CD4-positive, alpha-beta T cell treated with Interleukin-17A for 4 hours (primary cell): ENCODE measurements at regions not wholly inside any gene's neighbourhood (a gene's known extent, or its start where the extent isn't known, plus 50 kb on each side); places are given as distances from the start of the nearest gene placed in this dataset.
"Not testable (repeated sequence)": the region's sequence is repeated elsewhere in the genome, so short reads cannot be mapped to it uniquely, and the experiment has no call there.

Experiments used
- DNase-seq: peaks from one replicate; pipeline ENCODE4 v3.0.0-alpha.2; 2020; ENCODE audit warnings: mixed read lengths

DNA sequence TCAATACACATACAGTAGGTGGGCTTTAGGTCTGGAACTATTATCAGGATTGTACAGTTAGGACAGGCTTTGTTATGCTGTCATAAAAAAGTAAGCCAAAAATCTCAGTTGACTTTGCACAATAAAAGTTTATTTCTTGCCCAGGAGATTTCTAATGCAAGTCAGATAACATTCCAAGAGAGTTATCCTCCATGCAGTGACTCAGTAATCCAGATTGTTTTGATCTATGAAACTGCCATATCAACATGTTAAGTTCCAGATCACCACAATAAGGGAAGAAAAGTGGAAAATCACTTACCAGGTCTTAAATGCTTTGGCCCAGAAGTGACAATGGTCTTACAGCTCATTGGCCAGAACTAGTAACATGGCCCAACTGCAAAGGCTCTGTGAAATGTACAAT, 636.2 kb upstream of the KLF12 start:
- DNase-seq: no peak

GRCh38 chr13:74769333-74769732, 635.1 kb upstream of the KLF12 start:
- no peak for DNase-seq

DNA sequence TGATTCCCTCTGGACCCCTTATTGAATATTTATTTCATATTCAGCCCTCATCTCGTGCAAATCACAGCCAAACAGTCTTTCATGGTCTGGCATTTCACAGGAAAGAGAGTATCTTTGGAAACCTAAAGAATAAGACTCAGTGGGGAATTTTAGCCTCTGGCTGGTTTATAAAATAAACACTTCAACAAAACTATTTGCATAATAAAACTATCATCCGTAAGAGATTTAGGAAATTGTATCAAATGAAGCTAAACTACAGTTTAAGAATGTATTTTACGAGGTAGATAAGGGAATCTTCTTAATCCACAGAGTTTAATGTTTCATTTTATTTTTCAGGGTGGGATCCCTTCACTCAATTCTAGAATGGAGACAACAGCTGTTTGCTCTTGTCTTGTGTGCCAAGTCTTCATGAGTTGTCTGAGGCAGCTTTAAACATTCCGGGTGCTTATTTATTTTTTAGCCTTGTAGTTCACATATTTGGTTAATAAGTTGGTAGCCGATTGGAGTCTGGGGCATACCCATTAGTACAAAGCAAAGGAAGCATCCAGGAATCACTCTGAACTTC, 634.4 kb upstream of the KLF12 start:
- DNase-seq: no peak

DNA sequence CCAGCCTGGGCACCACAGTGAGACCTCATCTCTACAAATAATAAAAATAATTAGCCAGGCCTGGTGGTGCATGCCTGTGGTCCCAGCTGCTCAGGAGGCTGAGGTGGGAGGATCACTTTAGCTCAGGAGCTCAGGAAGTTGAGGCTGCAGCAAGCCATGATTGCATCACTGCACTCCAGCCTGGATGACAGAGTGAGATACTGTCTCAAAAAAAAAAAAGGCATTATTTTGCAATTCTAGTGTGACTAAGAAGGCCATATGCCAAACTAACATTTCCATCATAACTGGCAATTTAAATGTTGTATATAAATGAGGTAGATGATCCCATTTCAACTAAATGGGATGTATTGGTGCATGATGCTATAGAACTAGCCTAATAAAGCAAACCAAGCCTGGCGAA, 632.8 kb upstream of the KLF12 start:
- no peak for DNase-seq

DNA sequence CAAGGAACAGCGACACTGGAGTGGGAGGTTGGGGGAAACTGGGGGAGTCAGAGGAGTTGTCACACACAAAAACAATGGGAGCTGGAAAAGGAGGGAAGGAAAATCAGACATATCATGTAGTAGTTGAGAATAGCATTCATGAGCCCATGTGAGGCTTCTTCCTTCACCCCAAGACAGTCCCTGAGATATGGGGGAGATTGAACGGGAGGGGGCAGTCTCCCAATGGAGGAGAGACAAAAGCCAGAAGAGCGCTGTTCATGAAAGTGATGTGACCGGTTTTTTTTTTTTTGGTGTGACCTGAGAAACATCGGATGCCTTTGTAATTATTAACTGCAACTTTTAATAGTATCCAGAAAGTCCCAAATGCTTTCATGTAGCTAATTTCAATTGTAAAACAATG, 631.8 kb upstream of the KLF12 start:
- DNase-seq: no peak

DNA sequence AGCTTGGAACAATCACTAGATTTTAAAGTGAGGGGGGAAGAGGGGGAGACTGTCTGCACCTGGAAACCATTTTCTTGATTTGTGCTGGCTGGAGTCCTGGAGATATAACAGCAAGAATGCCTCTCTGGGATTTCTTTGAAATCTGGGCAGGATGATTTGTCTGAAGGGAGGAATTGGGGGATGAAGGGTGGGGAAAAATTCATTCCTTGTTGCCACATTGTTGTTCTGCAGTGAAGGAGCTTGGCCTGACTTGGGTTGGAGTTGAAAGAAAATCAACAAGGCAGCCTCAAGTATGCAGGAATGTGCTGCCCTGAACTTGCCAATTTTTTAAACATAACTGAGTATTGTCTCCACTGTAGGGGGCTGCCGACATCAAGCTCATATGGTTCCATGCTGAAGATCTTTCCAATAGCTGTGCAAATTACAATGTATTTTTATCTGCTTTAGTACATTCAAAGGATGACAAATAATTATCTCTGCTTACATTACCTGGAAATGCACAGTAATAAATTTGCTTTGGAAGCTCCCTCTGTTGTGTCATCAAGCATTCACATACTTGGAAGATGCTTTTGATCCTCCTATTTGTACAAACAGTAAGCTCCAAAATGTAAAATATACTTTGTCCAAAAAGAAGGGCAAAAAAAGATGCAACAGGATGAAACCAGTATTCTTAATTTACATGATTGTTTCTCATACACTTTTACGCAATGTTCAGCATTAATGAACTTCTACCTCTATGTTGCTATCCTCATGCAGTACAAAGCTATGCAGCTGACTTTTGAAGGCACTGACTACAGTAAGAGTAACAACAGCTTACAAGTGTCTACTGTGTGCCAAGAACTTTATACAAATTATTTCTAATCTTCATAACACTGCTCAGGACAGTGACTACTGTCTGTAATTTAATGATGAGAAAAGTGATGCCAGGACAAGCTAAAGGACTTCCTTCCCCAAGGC, 627.9 kb upstream of the KLF12 start:
- no peak for DNase-seq

DNA sequence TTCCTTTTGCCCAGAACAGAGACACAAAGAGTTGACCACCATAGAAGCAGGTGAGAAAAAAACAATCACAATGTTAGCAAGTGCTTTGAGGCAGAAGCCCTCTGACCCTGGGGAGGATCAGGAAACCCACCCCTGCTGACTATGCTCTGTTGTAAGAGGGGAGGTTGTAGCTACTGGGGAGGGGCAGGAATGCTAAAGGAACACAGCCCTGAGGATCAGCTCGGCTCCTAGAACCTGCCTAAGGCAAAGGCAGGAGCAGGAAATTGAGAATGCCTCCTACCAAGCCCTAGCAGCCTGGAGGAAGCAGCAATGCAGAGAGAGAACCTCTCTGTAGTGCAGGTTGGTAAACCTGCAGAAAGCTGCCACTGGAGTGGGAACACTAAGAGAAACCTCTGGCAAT, 624.0 kb upstream of the KLF12 start:
- no peak for DNase-seq

- DNase-seq: no peak
Observed at GRCh38 chr13:74755065-74755464, 620.9 kb upstream of the KLF12 start.

DNA sequence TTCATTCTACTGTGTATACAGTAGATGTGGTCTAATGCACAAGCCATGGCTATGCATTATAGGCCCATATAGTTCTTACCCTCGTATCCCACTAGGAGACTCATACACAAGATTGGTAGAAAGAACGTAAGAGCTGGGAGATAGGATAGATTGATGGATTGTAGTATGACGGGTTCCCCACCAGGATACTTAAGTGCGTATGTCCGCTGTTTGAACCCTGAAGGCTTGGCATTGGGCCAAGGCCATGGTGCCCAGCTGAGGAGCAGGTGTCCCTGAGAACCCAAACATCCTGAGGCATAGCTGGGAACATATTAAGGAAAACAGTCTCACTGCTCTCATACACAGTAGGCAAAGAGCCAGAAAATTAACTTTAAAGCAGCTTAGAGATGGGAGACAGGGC, 617.5 kb upstream of the KLF12 start:
- no peak for DNase-seq

- DNase-seq: no peak
Observed at GRCh38 chr13:74747186-74747955, 613.2 kb upstream of the KLF12 start.

DNA sequence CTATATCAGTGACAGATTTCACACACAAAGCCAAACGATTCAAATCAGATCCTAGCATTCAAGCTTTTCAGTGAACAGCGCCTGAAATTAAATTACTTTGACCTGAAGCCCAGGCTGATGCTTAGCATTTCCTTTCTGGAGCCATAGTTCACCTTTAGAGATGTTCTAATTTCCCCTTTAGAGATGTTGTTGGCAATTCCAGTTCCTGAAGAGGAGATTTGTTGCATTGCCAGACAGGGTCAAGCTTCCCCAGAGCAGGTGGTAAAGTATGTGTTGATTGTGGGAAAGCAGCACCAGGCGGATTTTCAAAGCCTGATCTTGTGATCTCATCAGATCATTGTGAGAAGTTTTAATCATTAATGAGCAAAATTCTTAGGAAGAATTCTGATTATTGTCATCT, 609.8 kb upstream of the KLF12 start:
- no peak for DNase-seq

DNA sequence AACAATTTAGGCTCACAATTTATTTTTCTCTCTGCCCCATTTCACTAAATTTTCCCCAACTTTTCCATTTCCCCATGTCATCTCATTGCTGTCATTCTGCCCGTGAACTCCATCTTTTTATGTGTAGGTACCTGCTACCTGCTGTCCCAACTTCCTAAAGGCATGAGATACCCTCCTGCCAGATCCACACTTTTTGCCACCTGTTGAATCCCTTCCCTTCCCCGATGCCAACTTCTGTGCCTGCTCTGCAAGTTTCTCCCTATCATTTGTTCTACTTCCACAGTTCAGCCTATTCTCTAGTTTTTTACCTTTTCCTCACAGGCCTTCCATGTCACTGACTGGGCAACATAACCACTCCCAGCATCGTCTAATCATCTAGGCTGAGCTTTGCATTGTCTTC, 607.5 kb upstream of the KLF12 start:
- DNase-seq: no peak

DNA sequence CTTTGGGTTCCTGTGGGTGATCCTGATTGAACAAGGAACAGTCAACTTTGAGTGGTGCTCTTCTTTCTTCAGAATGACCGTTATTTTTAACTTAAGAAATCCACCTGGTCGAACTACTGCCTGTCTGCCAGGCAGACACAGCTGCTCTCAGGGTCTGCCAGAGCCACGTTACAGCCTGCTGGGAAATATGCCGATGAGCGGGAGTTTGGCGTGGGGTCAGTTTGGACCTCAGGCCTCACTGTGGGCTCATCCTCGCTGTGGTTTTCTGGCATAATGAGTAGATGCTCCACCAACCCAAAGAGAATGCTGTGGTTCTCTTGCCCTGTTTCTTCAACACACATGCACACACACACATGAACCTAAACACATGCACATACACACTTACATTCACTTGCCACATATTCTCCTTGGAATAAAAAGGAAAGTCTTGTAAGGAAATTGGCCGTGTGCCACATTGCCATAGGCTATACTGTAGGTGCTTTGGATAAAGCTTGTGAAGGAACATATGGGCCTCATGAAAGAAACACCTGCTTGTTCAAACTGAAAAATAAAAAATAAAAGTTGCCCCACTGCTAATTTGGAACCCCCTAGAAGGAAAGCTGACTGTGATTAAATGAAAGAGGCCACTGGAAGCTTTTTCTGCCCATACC, 598.7 kb upstream of the KLF12 start:
- DNase-seq: no peak

DNA sequence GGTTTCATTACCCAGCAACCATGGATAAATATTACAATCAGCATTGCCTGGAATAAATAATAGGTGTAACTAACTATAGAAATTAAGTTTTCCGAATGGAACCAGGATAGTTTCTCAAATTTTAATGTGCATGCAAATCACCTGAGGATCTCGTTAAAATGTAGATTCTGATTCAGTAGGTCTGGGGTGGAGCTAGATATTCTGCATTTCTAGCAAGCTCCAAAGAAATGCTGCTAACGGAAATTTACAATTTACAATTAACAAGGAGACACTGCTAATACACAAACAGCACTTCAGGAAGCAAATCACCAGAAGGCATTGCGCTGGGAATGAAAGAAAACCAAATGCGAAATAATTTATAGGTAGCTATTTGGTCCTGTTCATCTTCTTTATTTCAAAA, 597.5 kb upstream of the KLF12 start:
- no peak for DNase-seq

DNA sequence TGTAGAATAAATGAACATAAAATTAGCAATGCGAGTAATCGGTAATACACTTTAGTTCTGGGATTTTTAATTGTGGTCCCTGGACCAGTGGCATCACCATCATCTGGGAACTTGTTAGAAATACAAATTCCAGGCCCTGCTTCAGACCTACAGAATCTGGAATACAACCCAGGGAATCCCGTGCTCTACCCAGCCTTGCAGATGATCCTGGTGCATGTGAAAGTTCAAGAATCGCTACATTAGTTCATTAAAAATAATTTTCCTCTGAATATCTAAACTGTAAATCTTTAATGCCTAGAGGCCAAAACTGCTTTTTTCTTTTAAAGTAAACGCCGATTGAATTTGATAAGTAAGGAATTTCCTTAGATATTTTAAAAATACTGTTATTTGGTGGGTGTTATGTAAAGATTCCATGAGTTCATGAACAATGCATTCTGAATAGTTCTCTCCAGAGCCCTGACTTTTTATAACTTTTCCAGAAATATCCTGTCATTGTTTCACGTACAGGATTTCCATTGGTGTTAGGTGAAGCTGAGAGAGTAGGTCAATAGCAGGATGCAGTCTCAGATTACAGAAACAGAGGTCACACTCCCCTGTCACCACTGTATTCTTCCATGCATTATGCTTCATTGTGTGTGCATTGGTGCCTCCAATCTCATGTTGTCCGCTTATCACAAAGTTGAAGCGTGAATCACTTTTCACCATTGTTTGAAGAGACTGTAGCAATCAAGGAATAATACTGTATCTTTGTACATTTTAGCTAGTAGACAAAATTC, 596.5 kb upstream of the KLF12 start:
- no peak for DNase-seq

- no peak for DNase-seq
Observed at GRCh38 chr13:74726206-74726605, 592.0 kb upstream of the KLF12 start.

- DNase-seq: not testable (repeated sequence)
Observed at GRCh38 chr13:74718232-74718842, 584.1 kb upstream of the KLF12 start.

- no peak for DNase-seq
Observed at GRCh38 chr13:74715718-74716117, 581.5 kb upstream of the KLF12 start.

DNA sequence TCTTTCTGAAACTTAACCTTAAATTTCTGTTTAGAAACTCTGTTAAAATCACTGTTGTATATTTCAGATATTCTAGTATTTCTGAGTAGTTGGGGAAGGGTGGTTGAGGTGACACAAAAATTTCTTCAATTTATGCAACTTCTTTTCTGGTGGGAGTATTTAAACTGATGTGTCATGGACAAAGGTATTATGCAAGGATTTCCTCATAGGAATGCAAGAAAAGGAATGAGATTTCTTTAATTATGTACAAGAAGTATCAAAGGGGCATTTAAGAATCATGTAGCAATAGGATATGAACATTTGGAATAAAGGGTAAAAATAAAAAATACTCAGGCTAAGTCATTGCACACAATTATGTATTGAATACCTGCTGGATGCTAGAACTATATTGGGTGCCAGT, 575.8 kb upstream of the KLF12 start:
- no peak for DNase-seq

DNA sequence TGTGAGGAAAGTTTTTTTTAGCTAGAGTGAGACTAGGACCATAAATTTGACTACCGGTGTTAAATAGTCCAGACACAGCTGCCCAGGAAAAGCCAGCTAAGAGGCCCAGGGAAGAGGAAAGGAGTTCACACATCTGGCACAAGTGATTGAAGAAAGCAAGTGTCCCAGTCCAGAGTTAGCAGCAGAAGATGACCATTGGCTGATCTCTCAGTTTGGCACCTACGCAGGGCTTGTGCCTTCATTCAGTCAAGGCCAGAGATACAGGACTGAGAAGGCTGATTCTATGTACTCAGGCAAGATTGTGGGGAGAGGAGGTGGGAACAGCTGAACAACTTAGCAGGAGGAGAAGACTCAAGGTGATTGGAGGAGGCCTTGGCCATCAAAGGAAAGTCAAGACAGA, 575.0 kb upstream of the KLF12 start:
- no peak for DNase-seq

- DNase-seq: no peak
Observed at GRCh38 chr13:74708629-74709028, 574.4 kb upstream of the KLF12 start.

DNA sequence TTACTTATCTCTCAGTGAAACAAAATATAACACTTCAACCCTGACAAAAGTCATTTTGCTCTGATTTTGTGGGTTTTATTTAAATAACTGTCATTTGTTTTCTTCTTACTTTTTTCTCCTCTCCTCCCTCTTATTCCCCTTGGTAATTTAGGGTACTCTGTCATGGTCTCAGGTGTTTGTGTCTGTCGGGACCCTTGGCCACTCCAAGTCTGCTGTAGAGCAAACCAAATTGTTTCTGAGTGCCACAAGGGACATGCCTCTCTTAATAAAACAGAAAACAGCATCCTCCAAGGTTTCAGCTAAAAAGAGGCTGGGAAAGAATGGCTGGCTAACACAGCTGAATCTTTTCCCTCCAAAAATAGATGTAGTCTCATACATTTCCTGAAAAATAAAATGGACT, 573.1 kb upstream of the KLF12 start:
- no peak for DNase-seq
